HG03439 (cell line): ENCODE measurements at regions not wholly inside any gene's neighbourhood (a gene's known extent, or its start where the extent isn't known, plus 50 kb on each side); places are given as distances from the start of the nearest gene placed in this dataset.
"Not testable (repeated sequence)": the region's sequence is repeated elsewhere in the genome, so short reads cannot be mapped to it uniquely, and the experiment has no call there.

Source experiments
- ATAC-seq: cut with Tn5 transposase; IDR thresholded peaks from one replicate; pipeline ENCODE4 v1.9.1; 2021; ENCODE audit warnings: mild to moderate bottlenecking, moderate library complexity; ENCODE audit not compliant: unreplicated experiment

GRCh38 chr11:110514967-110515366, 85.2 kb downstream of the FDX1 start:
- no peak for ATAC-seq

GRCh38 chr11:110517381-110517780, 87.6 kb downstream of the FDX1 start:
- not testable (repeated sequence) for ATAC-seq

- no peak for ATAC-seq
Observed at GRCh38 chr11:110518809-110519514, 89.2 kb downstream of the FDX1 start.

- ATAC-seq: no peak
Observed at GRCh38 chr11:110519796-110520195, 90.0 kb downstream of the FDX1 start.

- no peak for ATAC-seq
Observed at GRCh38 chr11:110522471-110522870, 92.7 kb downstream of the FDX1 start.

GRCh38 chr11:110524238-110524637, 94.5 kb downstream of the FDX1 start:
- no peak for ATAC-seq

- ATAC-seq: peak; percentile 50
Observed at GRCh38 chr11:110525883-110526282, 96.1 kb downstream of the FDX1 start.

- peak; percentile 62 for ATAC-seq
Observed at GRCh38 chr11:110526323-110526722, 96.6 kb downstream of the FDX1 start.
